ENCODE measurements at regions not wholly inside any gene's neighbourhood (a gene's known extent, or its start where the extent isn't known, plus 50 kb on each side); places are given as distances from the start of the nearest gene placed in this dataset.

DNA sequence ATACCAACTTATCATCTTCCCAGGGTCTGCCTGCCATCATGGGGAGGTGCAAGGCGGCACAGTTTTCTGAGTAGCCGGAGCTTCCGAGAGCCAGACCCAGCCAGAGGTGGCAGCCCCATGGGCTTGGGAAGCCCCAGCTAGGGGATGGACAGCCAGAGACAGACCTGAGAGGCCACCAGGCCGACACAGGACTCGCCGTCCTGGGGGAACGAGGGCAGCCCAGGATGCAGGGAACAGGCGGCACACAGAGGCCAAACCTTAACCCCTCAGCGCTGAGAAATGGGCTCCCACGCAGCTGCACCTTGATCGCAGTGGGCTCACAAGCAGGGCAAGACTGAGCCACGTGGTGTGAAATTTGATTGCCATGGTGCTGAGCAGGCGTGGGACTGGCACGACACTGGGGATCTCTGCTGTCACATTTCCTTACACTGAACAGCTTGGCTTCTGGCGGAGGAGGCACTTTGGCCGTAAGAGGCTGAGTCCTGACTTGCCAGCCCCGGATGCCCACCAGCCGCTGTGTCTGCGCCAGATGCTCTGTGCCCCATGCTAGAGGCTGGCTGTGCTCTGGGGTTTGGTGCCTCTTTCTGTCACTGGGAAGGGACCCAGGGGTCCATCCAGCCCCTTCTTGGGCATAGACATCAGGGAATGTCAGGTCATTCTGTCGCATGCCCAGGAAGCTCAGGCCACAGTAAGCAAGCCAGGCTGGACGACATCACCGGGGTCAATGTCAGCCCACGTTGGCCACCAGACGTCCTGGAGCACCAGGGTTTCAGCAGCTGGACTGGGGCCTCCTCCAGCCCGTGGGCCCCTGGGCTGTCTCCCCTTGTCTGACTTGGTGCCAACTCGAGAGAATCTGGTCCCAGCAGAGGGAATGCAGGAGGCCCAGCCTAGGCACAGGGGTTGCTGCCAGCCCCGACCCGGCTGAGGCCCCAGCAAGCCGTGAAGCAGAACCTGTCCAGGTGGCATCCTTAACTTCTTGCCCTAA lies 312.1 kb upstream of the MYT1L start:
- Histone ChIP-seq H3K27me3 (ENCODE audit: control insufficient read depth, insufficient read depth, low read length) (peaks cover 6% of the 10 kb centered on the region), H3K4me3 (ENCODE audit: low read depth, low read length) (no peak overlapping the region), H3K36me3 (ENCODE audit: control insufficient read depth, insufficient read depth, low read length) (no peaks in the 10 kb centered on the region)
- DNase-seq (ENCODE audit: low read depth): no peak
- TF ChIP-seq, protein P1, sequence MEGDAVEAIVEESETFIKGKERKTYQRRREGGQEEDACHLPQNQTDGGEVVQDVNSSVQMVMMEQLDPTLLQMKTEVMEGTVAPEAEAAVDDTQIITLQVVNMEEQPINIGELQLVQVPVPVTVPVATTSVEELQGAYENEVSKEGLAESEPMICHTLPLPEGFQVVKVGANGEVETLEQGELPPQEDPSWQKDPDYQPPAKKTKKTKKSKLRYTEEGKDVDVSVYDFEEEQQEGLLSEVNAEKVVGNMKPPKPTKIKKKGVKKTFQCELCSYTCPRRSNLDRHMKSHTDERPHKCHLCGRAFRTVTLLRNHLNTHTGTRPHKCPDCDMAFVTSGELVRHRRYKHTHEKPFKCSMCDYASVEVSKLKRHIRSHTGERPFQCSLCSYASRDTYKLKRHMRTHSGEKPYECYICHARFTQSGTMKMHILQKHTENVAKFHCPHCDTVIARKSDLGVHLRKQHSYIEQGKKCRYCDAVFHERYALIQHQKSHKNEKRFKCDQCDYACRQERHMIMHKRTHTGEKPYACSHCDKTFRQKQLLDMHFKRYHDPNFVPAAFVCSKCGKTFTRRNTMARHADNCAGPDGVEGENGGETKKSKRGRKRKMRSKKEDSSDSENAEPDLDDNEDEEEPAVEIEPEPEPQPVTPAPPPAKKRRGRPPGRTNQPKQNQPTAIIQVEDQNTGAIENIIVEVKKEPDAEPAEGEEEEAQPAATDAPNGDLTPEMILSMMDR (IDR thresholded peaks at IDR 0.05; ENCODE audit: insufficient read depth, low read length, poor library complexity, severe bottlenecking): no peak

DNA sequence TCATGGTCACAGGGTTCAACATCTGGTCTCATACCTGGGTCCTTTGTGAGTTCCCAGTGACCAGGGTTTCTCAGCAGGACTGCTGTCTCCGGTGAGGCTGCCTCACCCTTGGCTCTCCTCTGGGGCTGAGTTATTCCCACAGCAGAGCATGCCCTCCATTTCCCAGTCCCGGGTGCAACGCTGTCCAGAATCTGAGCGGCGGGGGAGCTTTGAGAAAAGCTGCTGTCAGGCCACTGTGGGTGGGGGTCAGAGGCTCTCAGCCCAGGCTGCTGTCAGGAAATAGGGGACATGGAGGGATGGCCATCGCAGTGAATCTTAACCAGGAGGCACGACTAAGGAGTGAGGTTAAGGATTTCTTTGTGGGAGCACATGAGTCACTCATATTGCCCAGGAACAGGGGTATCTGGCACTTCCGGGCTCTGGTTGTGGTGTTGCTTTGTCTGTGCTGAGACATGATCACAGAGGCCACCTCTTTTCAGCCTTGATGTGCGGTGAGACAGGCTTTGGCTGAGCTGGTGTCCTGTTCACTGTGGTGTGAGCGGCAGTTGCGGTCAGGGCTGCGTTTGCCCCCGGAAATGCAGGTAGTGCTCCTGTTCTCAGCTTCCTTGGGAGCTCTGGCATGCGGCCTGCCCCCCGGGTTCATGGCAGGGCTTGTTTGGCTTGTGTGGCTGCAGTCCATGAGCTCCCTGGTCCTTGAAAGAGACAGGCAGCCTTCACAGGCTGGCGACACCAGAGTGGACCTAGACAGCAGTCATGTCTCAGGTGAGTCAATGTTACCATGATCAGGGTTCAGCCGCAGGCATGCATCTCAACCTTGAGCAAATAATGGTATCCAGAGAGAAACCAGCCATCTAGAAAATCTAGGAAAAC lies 310.7 kb upstream of the MYT1L start:
- Histone ChIP-seq H3K4me3 (ENCODE audit: low read depth, low read length) (no peak overlapping the region), H3K36me3 (ENCODE audit: control insufficient read depth, insufficient read depth, low read length) (no peaks in the 10 kb centered on the region), H3K27me3 (ENCODE audit: control insufficient read depth, insufficient read depth, low read length) (peaks cover 6% of the 10 kb centered on the region)
- DNase-seq (ENCODE audit: low read depth): no peak
- TF ChIP-seq, protein P1 (IDR thresholded peaks at IDR 0.05; ENCODE audit: insufficient read depth, low read length, poor library complexity, severe bottlenecking): no peak

DNA sequence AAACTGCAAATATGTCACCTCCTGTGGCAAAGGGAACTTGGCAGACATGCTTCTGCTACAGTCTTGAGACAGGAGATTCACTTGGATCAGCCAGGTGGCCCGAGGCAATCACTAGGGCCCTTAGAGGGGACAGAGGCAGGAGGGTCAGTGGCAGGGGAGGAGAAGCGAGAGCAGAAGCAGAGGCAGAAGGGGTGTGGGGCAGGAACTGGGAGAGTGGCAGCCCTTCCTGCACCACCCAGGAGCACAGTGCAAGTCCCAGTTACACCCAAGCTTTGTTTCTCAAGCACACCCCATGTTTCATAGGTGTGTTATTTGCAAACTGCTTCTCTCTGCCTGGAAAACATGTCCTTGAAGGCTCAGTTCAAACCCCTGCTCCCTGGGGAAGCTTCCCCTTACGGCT lies 309.7 kb upstream of the MYT1L start:
- TF ChIP-seq, protein P1 (IDR thresholded peaks at IDR 0.05; ENCODE audit: insufficient read depth, low read length, poor library complexity, severe bottlenecking): no peak
- DNase-seq (ENCODE audit: low read depth): no peak
- no peaks in the 10 kb centered on the region for H3K36me3 ChIP-seq (ENCODE audit: control insufficient read depth, insufficient read depth, low read length)

DNA sequence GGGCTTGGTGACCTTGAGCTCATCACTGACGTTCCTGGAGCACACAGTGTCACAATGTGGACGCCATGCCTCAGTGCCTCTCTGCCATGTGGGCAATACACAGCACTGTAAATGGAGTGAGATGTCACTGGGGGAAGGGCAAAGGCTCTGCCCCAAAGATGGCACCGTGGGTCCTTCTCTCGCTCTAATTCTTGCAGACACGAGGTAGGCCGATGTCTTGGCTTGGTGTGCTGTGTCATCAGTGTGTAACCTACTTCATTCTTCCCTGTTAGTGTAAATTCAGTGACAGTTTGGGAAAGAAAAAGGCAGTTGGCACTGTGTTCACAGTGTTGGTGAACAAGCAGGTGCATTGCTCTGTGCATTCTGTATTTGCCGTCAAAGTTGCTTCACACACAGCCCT lies 309.3 kb upstream of the MYT1L start:
- peaks cover 6% of the 10 kb centered on the region for H3K27me3 ChIP-seq (ENCODE audit: control insufficient read depth, insufficient read depth, low read length)
- no peak overlapping the region for H3K4me3 ChIP-seq (ENCODE audit: low read depth, low read length)
- no peak for DNase-seq (ENCODE audit: low read depth)
- TF ChIP-seq, protein P1 (IDR thresholded peaks at IDR 0.05; ENCODE audit: insufficient read depth, low read length, poor library complexity, severe bottlenecking): no peak
- H3K36me3 ChIP-seq (ENCODE audit: control insufficient read depth, insufficient read depth, low read length): no peaks in the 10 kb centered on the region

More for the DNA sequence above, 309.7 kb upstream of the MYT1L start:
- Histone ChIP-seq H3K4me3 (ENCODE audit: low read depth, low read length) (no peak overlapping the region), H3K27me3 (ENCODE audit: control insufficient read depth, insufficient read depth, low read length) (peaks cover 6% of the 10 kb centered on the region)

DNA sequence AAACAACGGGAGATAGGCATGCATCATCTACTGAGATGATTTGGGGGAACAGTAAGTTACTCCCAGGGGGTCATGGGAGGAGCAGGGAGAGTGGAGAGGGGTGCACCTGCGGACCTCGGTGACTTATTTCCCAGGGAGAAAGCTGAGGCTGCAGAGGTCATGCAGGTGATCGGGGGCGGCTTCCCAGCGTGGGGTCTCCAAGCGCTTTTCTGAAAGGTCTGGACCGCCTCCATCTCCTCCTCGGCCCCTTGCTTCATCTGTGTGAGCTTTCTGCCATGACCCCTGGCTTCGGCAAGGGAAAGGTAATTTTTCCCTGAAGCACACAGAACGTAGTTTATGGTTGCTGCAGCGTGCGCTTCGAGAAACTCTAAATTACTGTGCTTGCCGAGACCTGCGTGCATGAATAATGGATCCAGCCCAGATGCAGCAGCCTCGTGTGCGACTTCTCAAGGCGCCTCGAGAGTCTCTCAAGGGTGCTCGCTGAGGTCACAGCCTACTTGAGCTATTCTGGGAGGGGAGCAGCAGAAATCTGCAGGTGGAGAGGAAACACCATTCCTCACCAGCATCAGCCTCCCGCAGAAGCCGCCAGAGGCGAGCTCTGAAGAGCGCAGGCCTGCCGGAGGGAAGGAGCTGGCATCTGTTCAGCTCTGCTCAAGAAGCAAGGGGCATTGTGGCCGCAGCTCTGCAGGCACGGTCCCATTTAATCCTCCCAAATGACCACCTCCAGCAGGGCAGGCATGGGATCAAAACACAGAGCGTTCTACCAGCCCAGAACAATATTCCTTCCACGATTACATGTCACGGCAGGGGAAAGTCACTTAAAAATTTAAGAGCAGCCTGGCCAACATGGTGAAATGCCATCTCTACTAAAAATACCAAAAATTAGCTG lies 308.4 kb upstream of the MYT1L start:
- TF ChIP-seq, protein P1 (IDR thresholded peaks at IDR 0.05; ENCODE audit: insufficient read depth, low read length, poor library complexity, severe bottlenecking): no peak
- H3K4me3 ChIP-seq (ENCODE audit: low read depth, low read length): no peak overlapping the region
- no peaks in the 10 kb centered on the region for H3K36me3 ChIP-seq (ENCODE audit: control insufficient read depth, insufficient read depth, low read length)
- H3K27me3 ChIP-seq (ENCODE audit: control insufficient read depth, insufficient read depth, low read length): peaks cover 6% of the 10 kb centered on the region
- no peak for DNase-seq (ENCODE audit: low read depth)

Data from kidney epithelial cell (primary cell).